ENCODE measurements at regions not wholly inside any gene's neighbourhood (a gene's known extent, or its start where the extent isn't known, plus 50 kb on each side); places are given as distances from the start of the nearest gene placed in this dataset.
A peak's percentile ranks its signal among the peaks of the same experiment; 100 is the strongest.

DNA sequence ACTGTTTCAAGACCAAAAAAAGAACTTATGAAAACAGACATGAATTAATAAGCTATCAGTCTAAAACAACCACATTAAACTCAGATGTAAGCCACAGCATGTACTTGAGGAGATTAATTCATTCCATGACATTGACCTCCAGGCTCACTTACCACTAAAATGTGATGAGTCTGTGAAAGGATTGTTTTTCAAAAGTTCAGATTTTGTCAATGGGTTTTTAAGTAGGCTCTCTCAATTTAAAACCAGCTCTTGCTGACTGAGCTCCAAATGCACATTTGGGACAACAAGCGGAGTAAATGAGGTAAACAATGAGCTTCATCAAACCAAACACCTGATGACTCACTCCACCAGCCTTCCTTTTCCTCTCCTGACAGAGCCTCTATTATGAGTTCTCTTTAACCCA is 197.0 kb downstream of the SIM1 start:
- no peaks in the 10 kb centered on the region for H3K36me3 ChIP-seq (ENCODE audit: control insufficient read depth, insufficient read depth, low read length)
- H3K27me3 ChIP-seq (ENCODE audit: control insufficient read depth, insufficient read depth, low read length), result no peaks in the 10 kb centered on the region
- TF ChIP-seq, protein P1, sequence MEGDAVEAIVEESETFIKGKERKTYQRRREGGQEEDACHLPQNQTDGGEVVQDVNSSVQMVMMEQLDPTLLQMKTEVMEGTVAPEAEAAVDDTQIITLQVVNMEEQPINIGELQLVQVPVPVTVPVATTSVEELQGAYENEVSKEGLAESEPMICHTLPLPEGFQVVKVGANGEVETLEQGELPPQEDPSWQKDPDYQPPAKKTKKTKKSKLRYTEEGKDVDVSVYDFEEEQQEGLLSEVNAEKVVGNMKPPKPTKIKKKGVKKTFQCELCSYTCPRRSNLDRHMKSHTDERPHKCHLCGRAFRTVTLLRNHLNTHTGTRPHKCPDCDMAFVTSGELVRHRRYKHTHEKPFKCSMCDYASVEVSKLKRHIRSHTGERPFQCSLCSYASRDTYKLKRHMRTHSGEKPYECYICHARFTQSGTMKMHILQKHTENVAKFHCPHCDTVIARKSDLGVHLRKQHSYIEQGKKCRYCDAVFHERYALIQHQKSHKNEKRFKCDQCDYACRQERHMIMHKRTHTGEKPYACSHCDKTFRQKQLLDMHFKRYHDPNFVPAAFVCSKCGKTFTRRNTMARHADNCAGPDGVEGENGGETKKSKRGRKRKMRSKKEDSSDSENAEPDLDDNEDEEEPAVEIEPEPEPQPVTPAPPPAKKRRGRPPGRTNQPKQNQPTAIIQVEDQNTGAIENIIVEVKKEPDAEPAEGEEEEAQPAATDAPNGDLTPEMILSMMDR (IDR thresholded peaks at IDR 0.05; ENCODE audit: insufficient read depth, low read length, severe bottlenecking), result no peak
- no peak overlapping the region for H3K4me3 ChIP-seq (ENCODE audit: low read depth, low read length)
- peak; percentile 41 for DNase-seq (ENCODE audit: low read depth)
- FAIRE-seq, result no peak

DNA sequence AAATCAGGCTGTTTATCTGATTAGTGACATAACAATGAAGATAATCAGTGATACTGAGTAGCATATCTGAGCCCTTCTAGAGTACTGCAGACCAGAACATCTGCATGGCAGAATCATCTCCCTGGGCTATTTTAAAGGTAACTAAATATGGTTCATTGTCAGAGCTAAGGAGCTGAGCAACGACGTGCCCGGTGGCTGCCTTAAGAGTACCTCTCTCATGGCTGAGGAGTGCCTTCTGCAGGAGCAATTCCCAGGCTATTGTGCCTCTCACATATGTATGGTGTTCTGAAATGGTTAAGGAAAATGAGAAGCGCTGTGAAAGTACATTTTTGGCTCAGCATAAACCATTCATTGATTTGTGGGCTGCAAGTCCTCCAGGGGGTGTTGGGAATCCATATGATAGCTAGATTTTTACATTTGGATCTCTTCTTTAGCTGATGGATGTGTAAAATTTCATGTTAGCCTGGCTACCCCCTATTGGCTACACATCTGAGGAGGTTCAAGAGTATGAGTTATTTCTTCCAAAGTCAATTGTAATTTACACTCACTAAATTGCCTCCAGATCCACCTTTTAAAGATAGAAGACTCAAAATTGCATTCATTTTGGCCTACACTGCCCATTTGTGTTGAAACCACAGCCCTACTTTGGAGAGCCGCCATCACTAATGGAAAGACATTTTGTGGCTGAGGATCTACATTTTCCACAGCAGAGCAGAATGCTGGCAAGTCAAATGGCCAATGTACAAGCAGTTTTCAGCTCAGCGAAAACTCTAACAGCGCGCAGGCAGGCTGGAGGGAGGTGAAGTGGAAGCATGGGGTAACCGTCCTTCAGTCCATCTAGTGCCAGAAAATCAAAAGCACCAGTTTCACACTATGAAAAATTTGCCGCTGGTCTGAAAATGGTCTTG is 198.0 kb downstream of the SIM1 start:
- Histone ChIP-seq H3K36me3 (ENCODE audit: control insufficient read depth, insufficient read depth, low read length) (no peaks in the 10 kb centered on the region), H3K4me3 (ENCODE audit: low read depth, low read length) (no peak overlapping the region), H3K27me3 (ENCODE audit: control insufficient read depth, insufficient read depth, low read length) (no peaks in the 10 kb centered on the region)
- FAIRE-seq (no peak), DNase-seq (ENCODE audit: low read depth) (no peak)
- TF ChIP-seq, protein P1 (IDR thresholded peaks at IDR 0.05; ENCODE audit: insufficient read depth, low read length, severe bottlenecking), result no peak

DNA sequence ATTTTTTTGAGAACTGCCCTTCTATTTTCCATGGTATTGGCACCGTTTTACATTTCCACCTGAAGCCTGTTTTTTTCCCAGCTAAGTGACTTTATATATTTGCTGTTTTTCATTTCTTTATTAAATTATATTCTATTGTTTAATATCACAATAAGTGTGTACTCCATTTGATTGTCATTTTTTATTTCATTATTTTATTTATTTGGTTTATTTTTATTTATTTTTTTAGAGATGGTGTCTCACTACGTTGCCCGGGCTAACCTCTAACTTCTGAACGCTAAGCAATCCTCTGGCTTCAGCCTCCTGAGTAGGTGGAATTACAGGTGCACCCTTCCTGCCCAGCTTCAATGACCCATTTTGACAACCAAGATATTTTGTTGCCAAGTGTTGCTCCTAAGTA is 202.6 kb downstream of the SIM1 start:
- FAIRE-seq (no peak), DNase-seq (ENCODE audit: low read depth) (no peak)
- Histone ChIP-seq H3K27me3 (ENCODE audit: control insufficient read depth, insufficient read depth, low read length) (no peaks in the 10 kb centered on the region), H3K4me3 (ENCODE audit: low read depth, low read length) (no peak overlapping the region), H3K36me3 (ENCODE audit: control insufficient read depth, insufficient read depth, low read length) (no peaks in the 10 kb centered on the region)
- TF ChIP-seq, protein P1 (IDR thresholded peaks at IDR 0.05; ENCODE audit: insufficient read depth, low read length, severe bottlenecking), result no peak

DNA sequence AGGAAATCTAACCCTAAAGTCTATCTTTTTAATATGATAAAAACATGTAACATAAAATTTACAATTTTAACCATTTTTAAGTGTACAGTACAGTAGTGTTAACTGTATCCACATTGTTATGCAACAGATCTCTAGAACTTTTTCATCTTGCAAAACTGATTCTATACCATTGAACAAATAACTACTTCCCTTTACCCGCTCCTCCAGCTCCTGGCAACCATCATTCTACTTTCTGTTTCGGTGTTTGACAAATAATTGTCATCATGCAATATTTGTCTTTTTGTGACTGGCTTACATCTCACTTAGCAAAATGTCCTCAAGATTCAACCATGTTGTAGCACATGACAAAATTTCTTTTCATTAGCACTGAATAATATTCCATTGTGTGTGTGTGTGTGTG is 203.2 kb downstream of the SIM1 start:
- DNase-seq (ENCODE audit: low read depth), result no peak
- no peak overlapping the region for H3K4me3 ChIP-seq (ENCODE audit: low read depth, low read length)
- H3K36me3 ChIP-seq (ENCODE audit: control insufficient read depth, insufficient read depth, low read length), result no peaks in the 10 kb centered on the region
- no peak for FAIRE-seq
- no peaks in the 10 kb centered on the region for H3K27me3 ChIP-seq (ENCODE audit: control insufficient read depth, insufficient read depth, low read length)
- TF ChIP-seq, protein P1 (IDR thresholded peaks at IDR 0.05; ENCODE audit: insufficient read depth, low read length, severe bottlenecking), result no peak

DNA sequence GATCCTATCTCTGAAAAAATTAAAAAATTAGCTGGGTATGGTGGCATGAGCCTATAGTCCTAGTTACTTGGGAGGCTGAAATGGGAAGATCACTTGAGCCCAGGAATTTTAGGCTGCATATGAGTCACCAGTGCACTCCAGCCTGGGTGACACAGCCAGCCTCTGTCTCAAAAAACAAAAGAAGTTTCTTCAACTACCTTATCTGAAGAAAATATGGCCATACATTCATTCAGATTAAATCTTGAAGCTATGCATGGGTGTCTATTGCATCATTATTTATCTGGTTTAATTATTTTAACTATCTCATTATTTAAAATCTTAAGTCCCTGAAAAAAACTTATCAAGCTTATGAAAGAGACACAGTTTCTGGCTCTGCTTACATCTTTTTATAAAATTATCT is 204.1 kb downstream of the SIM1 start:
- DNase-seq (ENCODE audit: low read depth) (peak; percentile 23), FAIRE-seq (no peak)
- H3K27me3 ChIP-seq (ENCODE audit: control insufficient read depth, insufficient read depth, low read length), result no peaks in the 10 kb centered on the region
- no peak overlapping the region for H3K4me3 ChIP-seq (ENCODE audit: low read depth, low read length)
- no peaks in the 10 kb centered on the region for H3K36me3 ChIP-seq (ENCODE audit: control insufficient read depth, insufficient read depth, low read length)
- TF ChIP-seq, protein P1 (IDR thresholded peaks at IDR 0.05; ENCODE audit: insufficient read depth, low read length, severe bottlenecking), result no peak

Measured in bronchial epithelial cell (primary cell).